OCI-LY3 (cell line): ENCODE measurements at regions not wholly inside any gene's neighbourhood (a gene's known extent, or its start where the extent isn't known, plus 50 kb on each side); places are given as distances from the start of the nearest gene placed in this dataset.

Experiments
- EZH2phosphoT487 ChIP-seq: fragments of 200-600 bp; shearing (Covaris generic); IDR thresholded peaks from 2 replicates; pipeline ENCODE4 v1.6.1; 2018; ENCODE audit warnings: antibody characterized with exemption, mixed run types, low read depth
- TF ChIP-seq, protein P1 (sequence below): fragments of 200-600, 300-600 bp; sonication (generic); IDR thresholded peaks from 2 replicates; pipeline ENCODE4 v1.5.1; 2014; ENCODE audit warnings: antibody characterized with exemption, low read length, low read depth

DNA sequence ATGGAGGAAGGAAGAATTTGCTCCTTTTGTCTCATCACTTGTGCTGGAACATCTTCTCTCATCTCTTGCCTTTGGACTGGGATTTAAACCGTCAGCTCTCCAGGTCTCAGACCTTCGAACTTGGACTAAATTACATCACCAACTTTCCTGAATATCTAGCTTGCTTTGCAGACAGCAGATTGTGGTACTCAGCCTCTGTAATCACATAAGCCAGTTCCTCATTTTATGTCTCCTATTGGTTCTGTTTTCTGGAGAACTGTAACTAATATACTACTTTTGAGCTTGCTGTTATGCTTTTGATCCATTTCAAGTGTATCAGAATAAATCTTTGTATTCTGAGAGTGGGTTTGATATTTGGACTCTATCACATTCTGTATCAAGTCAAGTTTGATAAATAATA is 164.3 kb upstream of the VEPH1 start:
- TF ChIP-seq, protein P1, sequence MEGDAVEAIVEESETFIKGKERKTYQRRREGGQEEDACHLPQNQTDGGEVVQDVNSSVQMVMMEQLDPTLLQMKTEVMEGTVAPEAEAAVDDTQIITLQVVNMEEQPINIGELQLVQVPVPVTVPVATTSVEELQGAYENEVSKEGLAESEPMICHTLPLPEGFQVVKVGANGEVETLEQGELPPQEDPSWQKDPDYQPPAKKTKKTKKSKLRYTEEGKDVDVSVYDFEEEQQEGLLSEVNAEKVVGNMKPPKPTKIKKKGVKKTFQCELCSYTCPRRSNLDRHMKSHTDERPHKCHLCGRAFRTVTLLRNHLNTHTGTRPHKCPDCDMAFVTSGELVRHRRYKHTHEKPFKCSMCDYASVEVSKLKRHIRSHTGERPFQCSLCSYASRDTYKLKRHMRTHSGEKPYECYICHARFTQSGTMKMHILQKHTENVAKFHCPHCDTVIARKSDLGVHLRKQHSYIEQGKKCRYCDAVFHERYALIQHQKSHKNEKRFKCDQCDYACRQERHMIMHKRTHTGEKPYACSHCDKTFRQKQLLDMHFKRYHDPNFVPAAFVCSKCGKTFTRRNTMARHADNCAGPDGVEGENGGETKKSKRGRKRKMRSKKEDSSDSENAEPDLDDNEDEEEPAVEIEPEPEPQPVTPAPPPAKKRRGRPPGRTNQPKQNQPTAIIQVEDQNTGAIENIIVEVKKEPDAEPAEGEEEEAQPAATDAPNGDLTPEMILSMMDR, result no peak
- TF ChIP-seq EZH2phosphoT487, result no peak
